ENCODE measurements at regions not wholly inside any gene's neighbourhood (a gene's known extent, or its start where the extent isn't known, plus 50 kb on each side); places are given as distances from the start of the nearest gene placed in this dataset.

DNA sequence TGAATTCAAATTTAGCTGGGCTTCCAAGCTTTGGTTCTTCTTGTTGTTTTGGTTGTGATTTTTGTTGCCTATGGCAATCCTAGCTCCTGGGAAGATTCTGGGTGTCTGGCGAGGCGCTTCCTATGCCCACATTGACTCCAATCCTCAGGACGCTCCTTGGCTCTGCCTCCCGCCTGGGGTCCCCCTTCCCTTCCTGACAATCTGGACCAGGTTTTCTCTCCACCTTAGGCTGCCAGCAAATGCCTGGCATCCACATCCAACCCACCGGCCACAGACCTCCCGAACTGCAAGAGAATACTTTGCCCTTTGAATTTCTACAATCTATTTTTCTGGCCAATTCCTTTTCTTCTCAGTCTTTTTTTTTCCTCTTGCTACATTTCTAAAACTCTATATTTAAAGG, 186.9 kb upstream of the UBL3 start:
- Histone ChIP-seq H3K9me3 (no peaks in the 10 kb centered on the region), H3K27ac (no peak overlapping the region), H3K4me1 (no peaks in the 10 kb centered on the region), H3K27me3 (peaks cover 0 to 7% of the 10 kb centered on the region in 2 donors), H3K4me3 (no peak overlapping the region), H3K36me3 (no peaks in the 10 kb centered on the region)
- intact Hi-C loops (cut with DNase I; ENCODE audit: low total_unique reads), result no loop called here
- TF ChIP-seq, protein P1, sequence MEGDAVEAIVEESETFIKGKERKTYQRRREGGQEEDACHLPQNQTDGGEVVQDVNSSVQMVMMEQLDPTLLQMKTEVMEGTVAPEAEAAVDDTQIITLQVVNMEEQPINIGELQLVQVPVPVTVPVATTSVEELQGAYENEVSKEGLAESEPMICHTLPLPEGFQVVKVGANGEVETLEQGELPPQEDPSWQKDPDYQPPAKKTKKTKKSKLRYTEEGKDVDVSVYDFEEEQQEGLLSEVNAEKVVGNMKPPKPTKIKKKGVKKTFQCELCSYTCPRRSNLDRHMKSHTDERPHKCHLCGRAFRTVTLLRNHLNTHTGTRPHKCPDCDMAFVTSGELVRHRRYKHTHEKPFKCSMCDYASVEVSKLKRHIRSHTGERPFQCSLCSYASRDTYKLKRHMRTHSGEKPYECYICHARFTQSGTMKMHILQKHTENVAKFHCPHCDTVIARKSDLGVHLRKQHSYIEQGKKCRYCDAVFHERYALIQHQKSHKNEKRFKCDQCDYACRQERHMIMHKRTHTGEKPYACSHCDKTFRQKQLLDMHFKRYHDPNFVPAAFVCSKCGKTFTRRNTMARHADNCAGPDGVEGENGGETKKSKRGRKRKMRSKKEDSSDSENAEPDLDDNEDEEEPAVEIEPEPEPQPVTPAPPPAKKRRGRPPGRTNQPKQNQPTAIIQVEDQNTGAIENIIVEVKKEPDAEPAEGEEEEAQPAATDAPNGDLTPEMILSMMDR (IDR thresholded peaks at IDR 0.05), result no peak
- TF ChIP-seq POLR2AphosphoS5 (IDR thresholded peaks at IDR 0.05) (no peak), POLR2A (IDR thresholded peaks at IDR 0.05) (no peak)
- DNase-seq (ENCODE audit: low spot score in 2 of 2), result no peak

DNA sequence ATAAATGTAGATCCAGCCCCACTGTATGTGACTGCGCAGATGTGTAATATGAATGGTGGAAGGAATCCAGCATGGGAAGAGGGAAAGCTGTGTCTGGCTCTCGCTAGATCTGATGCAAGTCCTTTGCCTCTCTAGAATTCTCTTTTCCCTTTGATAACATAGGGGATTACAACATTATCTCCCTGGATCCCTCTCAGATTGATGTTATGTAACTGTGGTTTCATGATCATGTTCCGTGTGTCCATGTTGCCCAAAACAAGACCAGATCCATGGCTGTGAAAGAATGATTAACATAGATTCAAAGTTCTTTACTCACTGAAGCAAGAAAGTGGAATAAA, 184.0 kb upstream of the UBL3 start:
- H3K9me3 ChIP-seq, result no peaks in the 10 kb centered on the region
- intact Hi-C loops (cut with DNase I; ENCODE audit: low total_unique reads), result no loop called here
- DNase-seq (ENCODE audit: low spot score in 2 of 2), result no peak
- no peak for TF ChIP-seq POLR2AphosphoS5 (IDR thresholded peaks at IDR 0.05)
- TF ChIP-seq POLR2A (IDR thresholded peaks at IDR 0.05), result no peak
- TF ChIP-seq, protein P1 (IDR thresholded peaks at IDR 0.05), result no peak
- peaks cover 0 to 1% of the 10 kb centered on the region in 2 donors for H3K27me3 ChIP-seq
- no peaks in the 10 kb centered on the region for H3K4me1 ChIP-seq
- no peaks in the 10 kb centered on the region for H3K36me3 ChIP-seq
- peak overlapping the region in 1 of 2 donors; percentile 80 for H3K27ac ChIP-seq
- H3K4me3 ChIP-seq, result no peak overlapping the region

DNA sequence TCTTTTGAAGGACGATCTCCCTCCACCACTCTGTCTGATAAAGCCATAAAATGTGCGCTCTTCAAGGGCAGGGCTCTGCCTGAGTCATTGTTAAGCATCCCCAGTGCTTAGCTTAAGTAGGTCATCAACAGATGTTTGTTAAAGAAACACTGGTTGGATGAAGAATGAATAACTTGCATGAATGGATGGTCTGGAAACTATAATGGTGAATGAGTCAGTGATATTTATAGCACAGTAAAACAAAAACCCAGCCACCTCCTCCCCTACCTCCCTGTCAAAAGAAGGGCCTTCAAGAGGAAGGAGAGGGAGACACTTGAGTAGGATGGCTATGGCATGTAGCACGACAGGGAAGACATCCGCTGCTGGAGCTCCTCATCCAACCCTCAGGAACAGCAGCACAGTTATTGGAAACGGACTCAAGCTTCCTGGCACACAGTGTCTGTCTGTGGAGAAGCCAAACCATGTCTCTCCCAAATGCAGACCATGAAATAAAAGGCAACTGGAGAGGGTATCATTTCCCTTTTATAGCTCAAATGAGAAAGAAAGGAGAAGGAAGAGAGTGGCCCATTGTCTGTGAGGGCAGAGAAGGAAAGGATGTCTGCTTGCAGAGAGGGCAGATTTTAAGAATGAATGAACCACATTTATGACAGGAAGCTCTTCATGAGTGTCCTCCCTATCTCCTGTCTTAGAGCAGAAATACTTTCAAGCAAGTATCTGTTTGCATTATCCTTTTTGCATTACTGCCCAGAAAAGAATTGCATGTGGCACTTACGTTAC, 183.5 kb upstream of the UBL3 start:
- no peaks in the 10 kb centered on the region for H3K4me1 ChIP-seq
- H3K36me3 ChIP-seq, result no peaks in the 10 kb centered on the region
- H3K27ac ChIP-seq, result peak overlapping the region in 1 of 2 donors; percentile 80
- TF ChIP-seq, protein P1 (IDR thresholded peaks at IDR 0.05), result no peak
- TF ChIP-seq POLR2A (IDR thresholded peaks at IDR 0.05) (no peak), POLR2AphosphoS5 (IDR thresholded peaks at IDR 0.05) (no peak)
- H3K4me3 ChIP-seq, result no peak overlapping the region
- no peak for DNase-seq (ENCODE audit: low spot score in 2 of 2)
- H3K9me3 ChIP-seq, result no peaks in the 10 kb centered on the region
- H3K27me3 ChIP-seq, result no peaks in the 10 kb centered on the region
- intact Hi-C loops (cut with DNase I; ENCODE audit: low total_unique reads), result no loop called here

DNA sequence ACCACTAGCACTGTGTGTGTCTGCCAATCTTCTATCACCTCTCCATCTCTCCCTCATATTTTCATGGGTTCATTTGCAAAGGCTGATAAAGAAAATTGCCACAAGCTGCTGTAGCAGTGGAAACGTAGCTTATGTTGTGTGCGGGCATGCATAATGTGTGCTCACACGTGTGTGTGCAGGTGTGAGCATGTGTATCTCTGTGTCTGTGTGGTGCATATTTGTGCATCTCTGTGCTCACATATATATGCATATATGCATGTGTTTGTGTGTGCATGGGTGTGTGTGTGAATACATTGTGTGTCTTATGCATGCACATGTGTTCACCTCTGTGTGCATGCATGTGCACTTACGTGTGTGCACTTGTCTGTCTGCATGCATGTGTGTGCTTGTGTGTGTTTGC, 181.8 kb upstream of the UBL3 start:
- Histone ChIP-seq H3K9me3 (no peaks in the 10 kb centered on the region), H3K4me3 (no peak overlapping the region), H3K27me3 (no peaks in the 10 kb centered on the region), H3K27ac (no peak overlapping the region), H3K4me1 (no peaks in the 10 kb centered on the region), H3K36me3 (no peaks in the 10 kb centered on the region)
- no peak for DNase-seq (ENCODE audit: low spot score in 2 of 2)
- intact Hi-C loops (cut with DNase I; ENCODE audit: low total_unique reads), result no loop called here
- TF ChIP-seq POLR2AphosphoS5 (IDR thresholded peaks at IDR 0.05), result no peak

DNA sequence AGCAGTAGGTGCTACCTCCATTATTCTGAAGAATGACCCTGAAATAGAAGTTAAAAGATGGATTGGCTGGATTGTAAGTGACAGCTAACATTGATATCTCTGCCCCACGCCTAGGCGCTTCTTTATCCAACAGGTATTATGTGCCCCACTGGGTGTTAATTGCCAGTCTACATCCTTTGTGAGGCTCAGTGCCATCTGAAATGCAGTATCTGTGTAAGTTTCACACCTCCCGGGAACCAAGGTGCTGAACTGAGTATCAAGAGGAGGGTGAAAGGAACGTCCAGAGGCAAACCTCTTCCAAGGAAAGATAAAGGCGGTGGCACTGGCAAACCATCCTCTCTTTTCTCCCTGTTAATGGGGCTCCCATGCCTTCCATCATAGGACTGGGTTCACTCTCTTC, 181.1 kb upstream of the UBL3 start:
- Histone ChIP-seq H3K9me3 (no peaks in the 10 kb centered on the region), H3K27me3 (no peaks in the 10 kb centered on the region), H3K27ac (no peak overlapping the region), H3K4me1 (no peaks in the 10 kb centered on the region), H3K36me3 (no peaks in the 10 kb centered on the region), H3K4me3 (no peak overlapping the region)
- DNase-seq (ENCODE audit: low spot score in 2 of 2), result no peak
- intact Hi-C loops (cut with DNase I; ENCODE audit: low total_unique reads), result no loop called here
- TF ChIP-seq POLR2AphosphoS5 (IDR thresholded peaks at IDR 0.05), result no peak
- no peak for TF ChIP-seq POLR2A (IDR thresholded peaks at IDR 0.05)
- TF ChIP-seq, protein P1 (IDR thresholded peaks at IDR 0.05), result no peak

Data from breast epithelium (tissue), 4 donors.